GM21381 (cell line): ENCODE measurements at regions not wholly inside any gene's neighbourhood (a gene's known extent, or its start where the extent isn't known, plus 50 kb on each side); places are given as distances from the start of the nearest gene placed in this dataset.
A peak's percentile ranks its signal among the peaks of the same experiment; 100 is the strongest.

ENCODE experiments used
- ATAC-seq: cut with Tn5 transposase; IDR thresholded peaks from one replicate; pipeline ENCODE4 v1.9.1; 2021; ENCODE audit warnings: mild to moderate bottlenecking, moderate library complexity; ENCODE audit not compliant: unreplicated experiment

- ATAC-seq, result no peak
These were observed 920.9 kb downstream of the EFNA5 start for GRCh38 chr5:106749826-106750225.

DNA sequence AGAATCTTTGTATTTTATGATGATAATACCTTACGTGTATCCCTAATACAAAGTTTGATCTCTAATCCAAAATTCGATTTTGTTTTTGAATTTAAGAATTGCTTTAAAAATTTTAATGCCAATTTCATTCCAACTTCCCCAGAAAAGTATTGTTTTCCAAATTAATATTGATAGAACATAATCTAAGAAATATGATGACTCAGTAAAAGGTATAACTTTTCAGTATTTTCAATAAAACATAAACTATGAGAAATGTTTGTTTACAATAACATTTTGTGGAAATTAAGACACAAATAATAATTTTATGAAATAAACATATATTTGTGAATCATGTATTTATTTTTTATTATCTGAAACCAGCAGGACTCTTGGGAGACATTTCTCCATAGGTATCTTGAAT lies 931.6 kb downstream of the EFNA5 start:
- no peak for ATAC-seq

GRCh38 chr5:106737111-106737510 lies 933.6 kb downstream of the EFNA5 start:
- ATAC-seq, result no peak

GRCh38 chr5:106732624-106733023 lies 938.1 kb downstream of the EFNA5 start:
- ATAC-seq, result no peak

DNA sequence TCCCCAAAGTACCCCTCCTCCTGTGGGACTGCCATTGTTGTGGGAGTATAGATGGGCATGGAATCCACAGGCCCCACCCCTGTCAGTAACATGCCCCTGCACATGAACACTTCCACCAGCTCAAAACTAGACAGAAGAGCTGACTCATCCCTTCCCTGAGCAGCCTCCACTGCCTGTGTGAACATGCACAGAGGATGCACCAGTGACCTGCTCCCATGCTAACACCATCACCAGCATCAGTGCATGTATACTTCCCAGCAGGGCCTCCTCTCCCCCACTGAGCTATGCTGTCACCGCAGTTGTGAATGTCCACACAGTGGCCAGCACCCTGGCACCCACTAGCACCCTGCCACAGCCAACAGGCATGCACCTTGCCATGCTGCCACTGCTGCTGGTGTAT lies 939.8 kb downstream of the EFNA5 start:
- no peak for ATAC-seq

DNA sequence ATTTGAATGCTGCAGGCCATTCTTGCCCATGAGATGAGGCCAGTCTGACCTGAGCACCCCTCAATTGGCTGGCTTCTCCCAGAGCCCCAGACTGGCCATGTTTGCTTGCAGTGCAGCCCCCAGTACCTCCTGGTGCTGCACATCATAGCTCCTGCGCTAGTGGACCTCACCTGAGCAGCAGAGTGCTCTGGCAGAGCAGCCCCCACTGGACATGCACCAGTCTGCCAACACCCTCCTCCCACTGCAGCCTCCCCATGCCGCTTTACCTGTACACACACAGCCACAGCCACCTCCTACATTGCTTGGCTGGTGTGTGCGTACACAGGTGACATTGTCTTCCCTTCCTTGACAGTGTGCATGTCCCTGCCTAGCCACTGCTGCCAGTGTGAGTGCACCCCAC lies 940.2 kb downstream of the EFNA5 start:
- no peak for ATAC-seq

DNA sequence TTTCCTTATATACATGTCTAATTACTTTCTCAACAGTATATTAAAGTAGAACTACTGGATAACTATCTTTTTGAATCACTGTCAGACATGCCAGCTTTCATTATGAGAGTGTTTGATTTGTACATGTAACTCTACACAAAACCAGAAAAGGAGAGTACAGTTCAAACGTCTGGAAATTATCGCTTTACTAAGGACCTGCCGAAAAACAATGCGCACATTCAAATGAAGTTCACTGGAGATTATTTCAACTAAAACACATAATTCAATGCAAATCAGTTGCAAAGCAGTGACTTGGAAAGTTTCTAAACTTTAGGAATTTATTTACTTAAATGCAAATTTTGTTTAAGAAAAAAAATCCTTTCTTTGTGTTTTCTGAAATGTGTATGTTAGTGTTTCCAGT lies 942.5 kb downstream of the EFNA5 start:
- no peak for ATAC-seq

GRCh38 chr5:106727071-106727470 lies 943.7 kb downstream of the EFNA5 start:
- no peak for ATAC-seq

DNA sequence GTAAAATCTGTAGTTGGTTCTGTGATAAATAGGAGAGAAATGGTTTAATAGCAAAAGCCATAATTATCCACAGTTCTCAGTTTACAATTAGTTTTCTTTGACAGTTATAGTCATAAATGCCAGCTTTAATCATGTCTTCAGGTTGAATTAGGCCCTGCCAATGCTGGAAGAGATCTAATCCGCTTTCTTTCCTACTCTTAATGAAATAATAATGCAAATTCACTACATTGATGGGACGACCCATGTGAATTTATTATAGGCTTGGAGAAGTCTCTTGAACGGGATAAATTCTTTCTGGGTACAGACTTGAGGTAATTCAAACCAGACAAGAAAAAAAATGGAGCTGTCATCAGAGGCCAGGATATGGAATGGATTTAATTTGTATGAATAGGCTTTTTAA lies 950.4 kb downstream of the EFNA5 start:
- ATAC-seq, result no peak

GRCh38 chr5:106699796-106700195 lies 970.9 kb downstream of the EFNA5 start:
- no peak for ATAC-seq

DNA sequence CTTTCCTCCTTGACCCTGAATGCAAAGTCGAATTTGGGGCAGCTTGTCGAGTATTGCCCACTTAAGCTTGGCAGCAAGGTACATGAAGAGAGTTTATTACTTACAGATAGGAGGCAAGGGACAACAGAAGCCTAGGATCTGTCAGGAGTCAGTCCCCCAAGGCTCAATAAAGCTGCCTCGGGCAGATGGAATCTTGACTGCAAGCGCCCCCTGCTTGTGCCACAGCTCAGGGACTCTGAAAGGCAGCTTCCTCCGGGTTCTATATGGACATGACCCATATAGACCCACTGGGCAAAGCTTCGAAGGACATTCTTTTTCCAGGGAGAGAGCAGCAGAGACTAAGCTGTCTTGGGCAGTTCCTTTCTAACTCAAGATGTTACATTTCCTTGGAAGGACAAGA lies 971.5 kb downstream of the EFNA5 start:
- no peak for ATAC-seq

DNA sequence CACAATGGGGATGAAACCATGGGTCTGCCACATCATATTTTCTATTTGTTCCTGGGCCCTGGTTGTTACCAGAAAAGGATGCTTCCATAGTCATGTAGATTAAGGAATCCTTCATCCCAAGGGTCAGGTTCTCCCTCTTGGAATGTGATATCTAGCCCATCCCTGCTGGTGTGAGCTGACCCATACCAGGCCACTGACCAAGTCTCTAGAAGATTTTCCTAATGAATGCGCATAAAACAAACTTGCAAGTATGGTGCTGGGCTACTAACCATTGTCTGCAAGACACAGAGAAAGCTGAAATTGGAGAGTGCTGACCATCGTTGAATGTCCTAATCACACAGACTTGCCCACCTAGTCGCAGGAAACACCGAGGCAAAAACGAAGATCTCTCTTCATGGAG lies 972.6 kb downstream of the EFNA5 start:
- ATAC-seq, result no peak

DNA sequence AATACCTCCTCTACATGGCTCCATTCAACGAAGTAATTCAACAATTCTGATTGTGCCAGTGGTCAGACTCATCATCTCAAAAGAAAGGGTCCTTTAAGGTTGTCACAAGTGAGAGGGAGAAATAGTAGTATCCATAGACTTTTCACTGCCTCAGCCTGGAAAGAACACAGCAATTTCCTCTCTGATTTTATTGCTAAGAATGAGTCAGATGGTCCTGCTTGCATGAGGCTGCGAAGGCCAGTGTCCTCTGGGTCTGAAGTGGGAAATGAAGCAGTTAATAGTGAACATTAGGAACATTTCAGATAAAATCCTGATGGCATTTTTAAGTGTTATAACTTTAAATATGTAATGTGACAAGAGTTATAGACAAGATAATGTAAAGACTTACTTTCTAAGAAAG lies 979.0 kb downstream of the EFNA5 start:
- no peak for ATAC-seq

DNA sequence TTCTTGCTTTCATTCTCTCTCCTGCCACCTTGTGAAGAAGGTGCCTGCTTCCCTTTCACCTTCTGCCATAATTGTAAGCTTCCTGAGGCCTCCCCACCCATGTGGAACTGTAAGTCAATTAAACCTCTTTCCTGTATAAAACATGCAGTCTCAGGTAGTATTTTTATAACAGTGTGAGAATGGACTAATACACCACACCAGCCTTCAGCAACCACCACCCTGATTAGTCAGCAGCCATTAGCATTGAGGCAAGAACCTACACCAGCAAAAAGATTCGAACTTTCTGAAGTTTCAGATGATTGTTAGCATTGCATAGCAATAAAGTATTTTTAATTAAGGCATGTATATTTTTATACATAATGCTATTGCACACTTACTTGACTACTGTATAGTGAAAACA lies 980.2 kb downstream of the EFNA5 start:
- ATAC-seq, result no peak

- peak; percentile 84 for ATAC-seq
These were observed 990.4 kb downstream of the EFNA5 start for GRCh38 chr5:106680330-106680729.

- ATAC-seq, result no peak
These were observed 993.7 kb downstream of the EFNA5 start for GRCh38 chr5:106677057-106677456.

- no peak for ATAC-seq
These were observed 995.0 kb downstream of the EFNA5 start for GRCh38 chr5:106675687-106676086.

DNA sequence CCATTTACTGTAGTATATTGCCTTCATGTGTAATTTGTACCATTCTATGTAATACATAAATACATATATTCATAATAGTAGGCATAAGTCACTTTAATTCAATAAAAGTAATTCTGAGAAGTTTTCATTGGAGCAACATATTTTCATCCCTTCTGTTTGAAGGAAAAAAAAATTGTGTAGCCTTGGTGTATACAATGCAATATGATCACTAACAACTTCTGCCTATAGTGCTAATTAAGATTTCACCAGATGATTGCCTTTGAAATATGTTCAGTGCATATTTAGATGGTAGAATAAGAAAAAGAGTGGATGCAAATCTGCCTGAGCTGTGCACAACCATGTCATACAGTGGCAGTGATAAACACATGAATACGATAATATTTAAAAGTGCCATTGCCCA lies 996.8 kb downstream of the EFNA5 start:
- no peak for ATAC-seq

GRCh38 chr5:106661866-106662265 lies 1008.9 kb downstream of the EFNA5 start:
- ATAC-seq, result no peak

GRCh38 chr5:106660681-106661080 lies 1010.1 kb downstream of the EFNA5 start:
- ATAC-seq, result no peak

GRCh38 chr5:106658150-106658549 lies 1012.6 kb downstream of the EFNA5 start:
- no peak for ATAC-seq

DNA sequence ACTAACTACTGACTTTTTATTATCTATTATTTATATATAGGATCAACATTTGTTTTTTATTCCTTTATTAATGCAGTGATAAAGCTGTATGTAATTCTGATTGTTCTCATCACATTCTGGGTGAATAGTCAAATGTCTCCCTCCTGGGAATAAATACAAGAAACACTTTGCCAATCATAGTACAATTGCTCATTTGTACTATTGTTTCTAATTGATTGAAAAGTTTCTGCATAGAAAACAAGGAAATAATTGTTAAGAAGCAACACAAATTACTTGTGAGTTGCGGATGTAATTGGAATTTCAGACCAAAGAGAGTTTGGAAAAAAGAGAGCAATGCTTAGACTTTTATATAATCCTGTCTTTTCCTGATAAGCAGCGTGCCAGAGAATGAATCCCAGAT lies 1013.9 kb downstream of the EFNA5 start:
- ATAC-seq, result no peak

- no peak for ATAC-seq
These were observed 1021.7 kb downstream of the EFNA5 start for GRCh38 chr5:106649031-106649430.

DNA sequence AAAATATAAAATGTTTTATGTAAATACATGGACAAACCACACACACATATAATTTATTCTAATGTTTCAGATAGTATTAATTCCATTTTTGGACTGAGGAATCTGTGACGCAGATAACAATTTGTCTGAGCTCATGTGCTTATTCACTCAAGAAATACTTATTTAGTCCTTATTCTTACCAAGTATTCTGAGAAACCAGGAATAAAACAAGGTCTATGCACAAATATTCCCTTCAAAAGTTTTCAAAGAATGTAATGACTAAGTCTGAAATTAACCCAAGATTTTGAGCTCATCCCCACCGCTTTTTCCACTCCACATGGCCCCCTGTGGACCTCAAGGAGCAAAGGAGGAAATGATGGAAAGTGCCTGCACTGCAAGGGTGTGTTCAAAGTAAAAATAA lies 1022.3 kb downstream of the EFNA5 start:
- no peak for ATAC-seq
